Retinal pigment epithelial cell (primary cell): ENCODE measurements at regions not wholly inside any gene's neighbourhood (a gene's known extent, or its start where the extent isn't known, plus 50 kb on each side); places are given as distances from the start of the nearest gene placed in this dataset.

Source experiments
- DNase-seq: peaks from one replicate; pipeline ENCODE4 v3.0.0-alpha.2; 2010; ENCODE audit warnings: low read depth
- H3K4me3 ChIP-seq: 2 replicates; pipeline ENCODE4 v1.5.1; 2011; ENCODE audit warnings: mild to moderate bottlenecking, low read length, control low read depth, moderate library complexity
- TF ChIP-seq, protein P1 (sequence below): conservative IDR thresholded peaks from 2 replicates; pipeline ENCODE4 v1.5.1; 2011; ENCODE audit warnings: low read depth, low read length, control low read depth, inconsistent platforms

DNA sequence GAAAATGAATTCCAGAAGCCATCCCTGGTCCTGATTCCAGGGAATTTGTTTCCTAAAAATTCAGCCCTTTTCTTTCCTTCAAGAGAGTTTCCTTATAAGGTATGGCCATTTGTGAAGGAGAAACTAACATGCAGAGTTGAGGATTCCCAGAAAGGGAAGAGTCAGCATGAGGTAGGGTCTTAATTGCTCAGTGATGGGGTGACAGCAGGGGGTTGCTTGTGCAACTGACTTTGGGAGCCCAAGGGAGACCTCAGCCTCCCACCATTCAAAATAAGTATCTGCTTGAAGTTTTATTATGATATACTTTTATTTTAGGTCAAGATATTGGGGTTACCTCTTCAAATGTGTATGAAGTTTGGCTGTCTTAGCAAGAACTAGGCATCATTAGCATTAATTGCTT, 74.9 kb upstream of the CELF4 start:
- TF ChIP-seq, protein P1, sequence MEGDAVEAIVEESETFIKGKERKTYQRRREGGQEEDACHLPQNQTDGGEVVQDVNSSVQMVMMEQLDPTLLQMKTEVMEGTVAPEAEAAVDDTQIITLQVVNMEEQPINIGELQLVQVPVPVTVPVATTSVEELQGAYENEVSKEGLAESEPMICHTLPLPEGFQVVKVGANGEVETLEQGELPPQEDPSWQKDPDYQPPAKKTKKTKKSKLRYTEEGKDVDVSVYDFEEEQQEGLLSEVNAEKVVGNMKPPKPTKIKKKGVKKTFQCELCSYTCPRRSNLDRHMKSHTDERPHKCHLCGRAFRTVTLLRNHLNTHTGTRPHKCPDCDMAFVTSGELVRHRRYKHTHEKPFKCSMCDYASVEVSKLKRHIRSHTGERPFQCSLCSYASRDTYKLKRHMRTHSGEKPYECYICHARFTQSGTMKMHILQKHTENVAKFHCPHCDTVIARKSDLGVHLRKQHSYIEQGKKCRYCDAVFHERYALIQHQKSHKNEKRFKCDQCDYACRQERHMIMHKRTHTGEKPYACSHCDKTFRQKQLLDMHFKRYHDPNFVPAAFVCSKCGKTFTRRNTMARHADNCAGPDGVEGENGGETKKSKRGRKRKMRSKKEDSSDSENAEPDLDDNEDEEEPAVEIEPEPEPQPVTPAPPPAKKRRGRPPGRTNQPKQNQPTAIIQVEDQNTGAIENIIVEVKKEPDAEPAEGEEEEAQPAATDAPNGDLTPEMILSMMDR: no peak
- no peak overlapping the region for H3K4me3 ChIP-seq
- DNase-seq: no peak

DNA sequence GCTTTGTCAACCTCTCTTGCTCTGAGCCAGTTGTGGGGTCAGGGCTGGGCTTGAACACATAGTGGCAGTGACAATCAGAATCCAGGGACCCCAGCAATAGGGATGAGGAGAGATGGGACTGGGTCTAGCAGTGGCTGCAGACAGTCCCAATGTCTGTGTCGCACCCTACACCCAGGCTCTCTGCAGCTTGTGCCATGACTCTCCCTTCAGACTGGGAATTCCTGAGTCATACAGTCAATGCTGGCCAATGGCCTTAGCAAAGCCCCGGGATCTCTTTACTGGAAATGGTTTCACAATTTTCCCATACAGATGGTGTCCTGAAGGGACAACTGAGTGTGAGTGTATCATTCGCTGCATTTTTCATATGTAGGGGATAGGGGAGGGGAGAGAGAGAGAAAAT, 74.2 kb upstream of the CELF4 start:
- TF ChIP-seq, protein P1: no peak
- no peak for DNase-seq

DNA sequence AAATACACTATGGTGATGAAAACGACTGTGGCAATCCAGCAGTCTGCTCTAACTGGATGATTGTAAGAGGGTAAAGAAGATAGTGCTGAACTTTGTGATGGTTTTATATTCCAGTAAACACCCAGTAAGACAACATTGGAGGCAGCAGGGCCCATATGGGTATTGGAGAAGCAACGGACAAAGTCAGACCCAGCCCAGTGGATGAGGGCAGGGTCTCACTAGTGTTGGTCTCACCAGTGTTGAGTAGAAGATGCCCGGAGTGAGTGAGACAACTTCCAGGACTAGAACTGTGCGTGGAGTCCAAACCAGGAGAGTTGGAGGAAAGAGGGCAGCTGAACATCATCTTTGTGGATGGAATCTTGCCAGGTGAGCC, 71.9 kb upstream of the CELF4 start:
- no peak for DNase-seq
- TF ChIP-seq, protein P1: no peak
- no peak overlapping the region for H3K4me3 ChIP-seq

More for the DNA sequence above, 74.2 kb upstream of the CELF4 start:
- H3K4me3 ChIP-seq: no peak overlapping the region

DNA sequence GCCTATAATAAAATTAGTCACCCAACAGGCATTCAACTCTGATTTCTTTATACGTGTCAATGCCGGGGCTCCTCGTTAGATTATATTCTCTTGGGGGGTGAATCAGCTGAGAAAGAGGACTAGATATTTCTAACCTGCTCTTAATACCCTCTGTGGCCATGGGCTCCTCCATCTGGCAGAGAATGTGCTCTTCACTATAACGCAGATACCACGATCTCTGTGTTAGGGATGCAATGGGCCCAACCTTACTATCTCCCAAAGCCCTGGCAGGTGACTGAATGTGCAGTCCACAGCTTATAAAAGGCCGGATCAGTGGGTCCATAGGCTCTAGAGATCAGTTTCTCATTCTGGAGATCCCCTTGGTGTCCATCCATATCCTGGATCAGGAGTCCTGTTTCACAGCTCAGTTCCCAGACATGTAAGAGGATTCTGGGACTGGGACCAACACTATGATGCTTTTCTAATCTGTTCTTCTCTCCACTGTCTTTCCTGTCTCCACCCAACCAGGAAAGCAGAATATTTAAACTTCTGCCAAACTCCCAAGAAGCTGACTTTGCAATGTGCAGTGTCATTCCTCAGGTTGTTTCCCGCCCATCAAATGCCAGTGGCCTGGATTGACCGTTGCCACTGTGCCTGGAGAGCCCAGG, 71.4 kb upstream of the CELF4 start:
- no peak for DNase-seq
- no peak overlapping the region for H3K4me3 ChIP-seq
- TF ChIP-seq, protein P1: no peak

DNA sequence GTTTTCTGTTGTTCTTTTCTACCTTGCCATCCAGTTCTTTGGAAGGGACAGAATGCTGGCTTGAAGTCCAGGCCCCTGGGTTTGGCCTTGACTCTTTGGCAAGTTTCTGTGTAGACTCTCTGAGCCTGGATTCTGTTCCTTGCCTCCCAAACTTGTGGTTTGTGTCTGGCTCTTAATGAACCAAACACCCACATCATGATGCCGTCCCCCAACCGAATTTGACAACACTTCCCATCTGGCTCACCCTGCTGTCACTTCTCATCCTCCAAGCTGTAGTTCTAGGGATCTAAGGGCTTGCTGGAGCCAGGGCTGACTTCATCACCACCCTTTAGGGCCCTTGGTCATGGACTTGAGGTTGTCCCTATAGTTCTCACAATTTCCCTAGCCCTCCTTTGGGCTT, 68.9 kb upstream of the CELF4 start:
- H3K4me3 ChIP-seq: no peak overlapping the region
- TF ChIP-seq, protein P1: no peak
- no peak for DNase-seq

DNA sequence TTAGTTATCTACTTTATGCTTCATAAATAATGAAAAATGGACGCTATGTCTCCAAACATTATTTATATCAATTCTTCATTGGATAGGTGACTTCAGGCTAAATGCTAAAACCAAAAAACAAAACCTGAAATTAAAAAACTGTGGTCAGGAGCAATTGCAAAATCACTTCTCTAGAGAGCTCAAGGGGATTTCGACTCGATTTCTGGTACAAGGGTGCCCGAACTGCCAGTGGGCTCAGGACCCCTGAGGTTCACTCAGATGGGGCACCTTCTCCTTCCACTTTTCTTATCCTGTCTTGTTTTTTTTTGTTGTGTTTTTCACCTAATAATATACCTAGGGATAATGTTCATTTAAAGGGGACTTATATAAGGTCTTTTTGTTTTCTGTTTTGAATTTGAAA, 65.8 kb upstream of the CELF4 start:
- DNase-seq: no peak
- TF ChIP-seq, protein P1: no peak
- H3K4me3 ChIP-seq: no peak overlapping the region

DNA sequence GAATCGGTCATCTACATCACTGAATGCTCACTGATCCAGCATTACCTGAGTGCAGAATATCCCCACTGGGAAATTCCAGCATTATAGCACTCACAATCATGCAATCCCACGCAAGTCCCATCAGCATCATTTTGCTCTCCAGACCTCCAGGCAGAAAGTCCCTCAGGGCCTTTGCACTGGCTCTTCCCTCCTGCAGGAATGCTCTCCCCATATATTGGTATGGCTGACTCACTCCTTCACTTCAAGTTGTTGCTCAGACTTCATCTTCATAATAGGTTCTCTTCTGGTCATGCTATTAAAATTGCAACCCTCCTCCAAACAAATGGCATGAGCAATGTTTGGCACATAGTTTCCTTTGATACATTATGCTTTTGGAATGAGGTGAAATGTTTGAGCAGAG, 64.7 kb upstream of the CELF4 start:
- H3K4me3 ChIP-seq: no peak overlapping the region
- TF ChIP-seq, protein P1: no peak

More for the DNA sequence above, 64.7 kb upstream of the CELF4 start:
- no peak for DNase-seq
